Adipocyte (in vitro differentiated cells): ENCODE measurements at regions not wholly inside any gene's neighbourhood (a gene's known extent, or its start where the extent isn't known, plus 50 kb on each side); places are given as distances from the start of the nearest gene placed in this dataset.

Source experiments
- DNase-seq: peaks from one replicate; pipeline ENCODE4 v3.0.0-alpha.2; 2015; ENCODE audit warnings: low read depth
- H3K27me3 ChIP-seq: replicated peaks from 2 replicates; pipeline ENCODE4 v1.7.0; 2013; ENCODE audit warnings: mild to moderate bottlenecking, low read length, moderate library complexity; ENCODE audit not compliant: control insufficient read depth, insufficient read depth
- H3K36me3 ChIP-seq: 2 replicates; pipeline ENCODE4 v1.7.0; 2013; ENCODE audit warnings: low read length, mild to moderate bottlenecking, moderate library complexity; ENCODE audit not compliant: control insufficient read depth, insufficient read depth, severe bottlenecking
- H3K4me1 ChIP-seq: 2 replicates; pipeline ENCODE4 v1.7.0; 2013; ENCODE audit warnings: mild to moderate bottlenecking, low read length, moderate library complexity; ENCODE audit not compliant: control insufficient read depth, insufficient read depth
- H3K4me3 ChIP-seq: 2 replicates; pipeline ENCODE4 v1.7.0; 2013; ENCODE audit warnings: mild to moderate bottlenecking, low read length, moderate library complexity
- H3K9ac ChIP-seq: 2 replicates; pipeline ENCODE4 v1.7.0; 2013; ENCODE audit warnings: mild to moderate bottlenecking, low read length, moderate library complexity
- H3K9me3 ChIP-seq: 2 replicates; pipeline ENCODE4 v1.7.0; 2013; ENCODE audit warnings: mild to moderate bottlenecking, low read length, moderate library complexity; ENCODE audit not compliant: control insufficient read depth

- DNase-seq = no peak
- no peaks in the 10 kb centered on the region for H3K9me3 ChIP-seq
- H3K9ac ChIP-seq = no peak overlapping the region
- H3K36me3 ChIP-seq = no peaks in the 10 kb centered on the region
- H3K4me3 ChIP-seq = no peak overlapping the region
- no peaks in the 10 kb centered on the region for H3K27me3 ChIP-seq
- H3K4me1 ChIP-seq = no peaks in the 10 kb centered on the region
These were observed 97.1 kb upstream of the DAB1 start for GRCh38 chr1:57520743-57521515.

- Histone ChIP-seq H3K4me1 (no peaks in the 10 kb centered on the region), H3K27me3 (no peaks in the 10 kb centered on the region)
- no peak for DNase-seq
These were observed 94.6 kb upstream of the DAB1 start for GRCh38 chr1:57518496-57518895.

GRCh38 chr1:57517587-57518374 lies 93.9 kb upstream of the DAB1 start:
- Histone ChIP-seq H3K4me1 (no peaks in the 10 kb centered on the region), H3K4me3 (no peak overlapping the region), H3K9ac (no peak overlapping the region), H3K9me3 (no peaks in the 10 kb centered on the region), H3K36me3 (no peaks in the 10 kb centered on the region), H3K27me3 (no peaks in the 10 kb centered on the region)
- DNase-seq = no peak

More at GRCh38 chr1:57518496-57518895, 94.6 kb upstream of the DAB1 start:
- H3K4me3 ChIP-seq = no peak overlapping the region
- no peaks in the 10 kb centered on the region for H3K36me3 ChIP-seq
- no peaks in the 10 kb centered on the region for H3K9me3 ChIP-seq
- no peak overlapping the region for H3K9ac ChIP-seq

- Histone ChIP-seq H3K9ac (no peak overlapping the region), H3K9me3 (no peaks in the 10 kb centered on the region), H3K36me3 (no peaks in the 10 kb centered on the region), H3K4me1 (no peaks in the 10 kb centered on the region), H3K27me3 (no peaks in the 10 kb centered on the region), H3K4me3 (no peak overlapping the region)
- DNase-seq = no peak
These were observed 88.5 kb upstream of the DAB1 start for GRCh38 chr1:57512386-57512785.

GRCh38 chr1:57506941-57507340 lies 83.1 kb upstream of the DAB1 start:
- Histone ChIP-seq H3K36me3 (no peaks in the 10 kb centered on the region), H3K9ac (no peak overlapping the region), H3K4me1 (no peaks in the 10 kb centered on the region), H3K27me3 (no peaks in the 10 kb centered on the region), H3K9me3 (no peaks in the 10 kb centered on the region), H3K4me3 (no peak overlapping the region)
- no peak for DNase-seq

GRCh38 chr1:57503337-57503736 lies 79.5 kb upstream of the DAB1 start:
- no peaks in the 10 kb centered on the region for H3K9me3 ChIP-seq
- no peaks in the 10 kb centered on the region for H3K36me3 ChIP-seq
- no peaks in the 10 kb centered on the region for H3K4me1 ChIP-seq
- no peak overlapping the region for H3K4me3 ChIP-seq
- H3K27me3 ChIP-seq = no peaks in the 10 kb centered on the region
- no peak for DNase-seq
- H3K9ac ChIP-seq = no peak overlapping the region

DNA sequence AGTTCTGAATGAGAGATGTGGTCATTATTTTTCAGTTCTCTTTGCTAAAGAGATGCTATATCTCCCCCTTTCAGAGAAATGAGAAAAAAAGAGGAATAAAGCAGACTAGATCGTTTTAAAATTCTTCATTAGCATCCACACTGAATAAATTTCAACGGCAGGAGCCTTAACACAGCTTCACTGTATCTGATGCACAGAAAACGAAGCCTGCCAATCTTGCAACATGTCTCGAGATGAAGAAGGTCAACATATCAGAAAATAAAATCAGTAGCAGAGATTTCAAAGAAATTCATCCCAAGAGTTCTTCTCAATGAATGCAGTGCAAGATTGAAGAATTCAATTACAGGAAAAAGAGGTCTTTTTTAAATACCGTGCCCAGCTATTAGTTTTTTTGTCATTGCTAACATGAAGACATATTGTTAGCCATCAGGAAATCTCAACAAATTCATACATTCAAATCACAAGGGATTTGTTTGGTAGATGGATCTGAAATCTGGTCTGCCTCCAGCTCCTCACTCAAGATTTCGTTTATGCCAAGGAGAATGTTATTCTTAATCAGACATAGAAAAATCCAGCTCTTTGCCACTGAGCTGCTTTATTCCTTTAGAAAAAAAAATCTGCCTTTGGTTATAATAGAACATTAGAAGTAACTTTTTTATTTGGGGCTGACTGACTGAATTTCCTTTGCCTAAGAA lies 76.4 kb upstream of the DAB1 start:
- H3K4me3 ChIP-seq = no peak overlapping the region
- no peak overlapping the region for H3K9ac ChIP-seq
- no peaks in the 10 kb centered on the region for H3K36me3 ChIP-seq
- H3K4me1 ChIP-seq = no peaks in the 10 kb centered on the region
- no peak for DNase-seq
- H3K27me3 ChIP-seq = no peaks in the 10 kb centered on the region
- no peaks in the 10 kb centered on the region for H3K9me3 ChIP-seq

DNA sequence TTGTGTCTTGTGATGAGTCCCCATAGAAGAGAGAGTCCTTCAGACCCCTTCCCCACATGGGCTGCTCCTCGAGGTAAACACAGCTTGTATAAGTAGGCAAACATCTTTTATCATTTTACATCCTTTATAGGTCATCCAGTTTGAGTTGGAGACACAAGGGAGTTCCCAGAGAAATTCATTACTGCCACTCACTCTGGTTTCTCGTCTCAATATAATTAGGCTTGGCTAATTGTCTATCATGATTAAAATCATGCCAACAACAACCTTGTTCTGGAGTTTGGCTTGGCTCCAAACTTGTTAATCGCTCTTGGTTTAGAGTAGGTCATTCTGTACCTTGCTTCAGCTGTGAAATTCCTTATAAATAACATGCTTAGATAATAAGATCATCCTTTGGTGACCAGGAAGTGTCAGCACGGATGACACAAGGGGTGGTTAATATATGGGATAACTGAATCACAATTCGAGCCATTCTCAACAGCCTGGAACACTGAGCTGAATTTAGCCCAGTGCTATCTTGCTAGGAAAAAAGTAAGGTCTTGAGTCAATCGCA lies 70.7 kb upstream of the DAB1 start:
- Histone ChIP-seq H3K9me3 (no peaks in the 10 kb centered on the region), H3K4me3 (no peak overlapping the region), H3K27me3 (no peaks in the 10 kb centered on the region), H3K36me3 (no peaks in the 10 kb centered on the region), H3K4me1 (peaks cover 9% of the 10 kb centered on the region), H3K9ac (no peak overlapping the region)
- DNase-seq = no peak

GRCh38 chr1:57492586-57493226 lies 68.8 kb upstream of the DAB1 start:
- H3K9ac ChIP-seq = no peak overlapping the region
- H3K27me3 ChIP-seq = no peaks in the 10 kb centered on the region
- H3K9me3 ChIP-seq = no peaks in the 10 kb centered on the region
- DNase-seq = no peak
- H3K36me3 ChIP-seq = no peaks in the 10 kb centered on the region
- peaks cover 17% of the 10 kb centered on the region for H3K4me1 ChIP-seq
- no peak overlapping the region for H3K4me3 ChIP-seq

- Histone ChIP-seq H3K4me3 (peak overlapping the region; percentile 4), H3K9ac (peak overlapping the region; percentile 27), H3K9me3 (no peaks in the 10 kb centered on the region), H3K4me1 (peaks cover 17% of the 10 kb centered on the region), H3K27me3 (no peaks in the 10 kb centered on the region), H3K36me3 (no peaks in the 10 kb centered on the region)
- DNase-seq = peak; percentile 80
These were observed 65.6 kb upstream of the DAB1 start for GRCh38 chr1:57489358-57490036.
